ENCODE measurements at regions not wholly inside any gene's neighbourhood (a gene's known extent, or its start where the extent isn't known, plus 50 kb on each side); places are given as distances from the start of the nearest gene placed in this dataset.
A peak's percentile ranks its signal among the peaks of the same experiment; 100 is the strongest.

DNA sequence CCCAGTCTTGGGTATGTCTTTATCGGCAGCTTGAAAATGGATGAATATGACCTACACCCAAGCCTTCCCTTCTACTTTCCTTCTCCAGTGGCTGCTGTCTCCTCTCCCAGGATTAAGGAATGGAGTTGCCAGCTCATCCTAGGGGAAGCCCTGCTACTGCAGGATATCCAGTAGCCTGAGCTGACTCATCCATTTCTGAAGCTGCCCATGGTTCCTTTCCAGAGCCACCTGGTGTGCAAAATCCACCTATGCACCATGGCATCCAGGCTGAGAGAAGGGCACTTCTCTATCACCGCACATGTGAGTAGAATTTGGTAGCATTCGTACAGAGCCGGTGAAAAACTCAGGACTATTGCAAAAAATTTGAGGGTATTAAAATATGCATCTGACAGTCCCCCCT lies 290.8 kb downstream of the YTHDC2 start:
- Histone ChIP-seq H3K79me1 (ENCODE audit: insufficient read depth, low read depth, low read length, poor library complexity, severe bottlenecking) (no peaks in the 10 kb centered on the region), H4K5ac (ENCODE audit: insufficient read length, low read depth, low read length) (no peak overlapping the region), H2BK120ac (ENCODE audit: low read depth, low read length, poor library complexity, severe bottlenecking) (no peak overlapping the region), H3K56ac (ENCODE audit: insufficient read length, low read depth, low read length) (no peak overlapping the region), H4K8ac (replicated peaks; ENCODE audit: insufficient read length, low read depth, low read length) (no peak overlapping the region), H3K9me3 (ENCODE audit: control insufficient read depth, low read depth, low read length) (no peaks in the 10 kb centered on the region), H3K23ac (ENCODE audit: insufficient read length, low read depth, low read length) (no peak overlapping the region), H3K23me2 (ENCODE audit: insufficient read length, low read depth, low read length, poor library complexity, severe bottlenecking) (no peaks in the 10 kb centered on the region), H2BK5ac (ENCODE audit: insufficient read length, low read length) (no peak overlapping the region), H3K79me2 (ENCODE audit: insufficient read depth, low read length) (no peaks in the 10 kb centered on the region), H3K4ac (ENCODE audit: low read depth, low read length) (no peak overlapping the region), H3K9ac (ENCODE audit: extremely low read depth, insufficient read length, low read length) (no peak overlapping the region), H3K14ac (ENCODE audit: insufficient read depth, low read length) (no peak overlapping the region), H3K4me2 (ENCODE audit: insufficient read depth, insufficient read length, low read length) (no peak overlapping the region), H4K20me1 (ENCODE audit: control insufficient read depth, insufficient read depth, insufficient read length) (no peaks in the 10 kb centered on the region), H3K18ac (ENCODE audit: insufficient read length, low read depth, low read length) (no peak overlapping the region), H2AK5ac (ENCODE audit: insufficient read length, low read length) (no peak overlapping the region), H3K27ac (ENCODE audit: insufficient read length, low read depth, low read length) (no peak overlapping the region), H3T11ph (ENCODE audit: low read length) (no peak overlapping the region), H3K4me1 (ENCODE audit: insufficient read depth, low read length) (no peaks in the 10 kb centered on the region), H2BK12ac (ENCODE audit: insufficient read length, low read depth, low read length) (no peak overlapping the region), H3K27me3 (ENCODE audit: insufficient read depth, low read length) (no peaks in the 10 kb centered on the region), H2BK15ac (ENCODE audit: low read depth, low read length) (no peak overlapping the region), H4K91ac (ENCODE audit: insufficient read length, low read depth, low read length) (no peak overlapping the region), H2BK20ac (ENCODE audit: low read depth, low read length, poor library complexity, severe bottlenecking) (no peak overlapping the region), H2AFZ (ENCODE audit: low read length) (no peak overlapping the region)
- Mint-ChIP-seq H3K27ac (no peak overlapping the region), H3K27me3 (ENCODE audit: low read depth) (no peaks in the 10 kb centered on the region), H3K36me3 (ENCODE audit: insufficient read depth in 1 of 3, low read depth in 3 of 3) (0 out of 7 replicates have a peak, but pooled peaks cover 0 to 1% (median 0%) of the 10 kb centered on the region in 3 experiments), H3K4me1 (peaks cover 5 to 13% of the 10 kb centered on the region in 2 experiments; a peak in 2 of 4 replicates), H3K4me3 (no peak overlapping the region), H3K9me3 (0 out of 5 replicates have a peak, but pooled peaks cover 0 to 3% of the 10 kb centered on the region in 2 experiments)
- no peak for DNase-seq
- no CpG with 5 or more reads among the region's 4 CpGs for WGBS (ENCODE audit: extremely low coverage, insufficient read length, low lambda C conversion rate)
- TF ChIP-seq, protein P1, sequence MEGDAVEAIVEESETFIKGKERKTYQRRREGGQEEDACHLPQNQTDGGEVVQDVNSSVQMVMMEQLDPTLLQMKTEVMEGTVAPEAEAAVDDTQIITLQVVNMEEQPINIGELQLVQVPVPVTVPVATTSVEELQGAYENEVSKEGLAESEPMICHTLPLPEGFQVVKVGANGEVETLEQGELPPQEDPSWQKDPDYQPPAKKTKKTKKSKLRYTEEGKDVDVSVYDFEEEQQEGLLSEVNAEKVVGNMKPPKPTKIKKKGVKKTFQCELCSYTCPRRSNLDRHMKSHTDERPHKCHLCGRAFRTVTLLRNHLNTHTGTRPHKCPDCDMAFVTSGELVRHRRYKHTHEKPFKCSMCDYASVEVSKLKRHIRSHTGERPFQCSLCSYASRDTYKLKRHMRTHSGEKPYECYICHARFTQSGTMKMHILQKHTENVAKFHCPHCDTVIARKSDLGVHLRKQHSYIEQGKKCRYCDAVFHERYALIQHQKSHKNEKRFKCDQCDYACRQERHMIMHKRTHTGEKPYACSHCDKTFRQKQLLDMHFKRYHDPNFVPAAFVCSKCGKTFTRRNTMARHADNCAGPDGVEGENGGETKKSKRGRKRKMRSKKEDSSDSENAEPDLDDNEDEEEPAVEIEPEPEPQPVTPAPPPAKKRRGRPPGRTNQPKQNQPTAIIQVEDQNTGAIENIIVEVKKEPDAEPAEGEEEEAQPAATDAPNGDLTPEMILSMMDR (conservative IDR thresholded peaks at IDR 0.05), result 0 out of 3 replicates have a peak, but pooled peaks have one; percentile 12
